ENCODE measurements at regions not wholly inside any gene's neighbourhood (a gene's known extent, or its start where the extent isn't known, plus 50 kb on each side); places are given as distances from the start of the nearest gene placed in this dataset.
"Not testable (repeated sequence)": the region's sequence is repeated elsewhere in the genome, so short reads cannot be mapped to it uniquely, and the experiment has no call there.

- peaks cover 4% of the 10 kb centered on the region for H3K4me1 ChIP-seq (ENCODE audit: control insufficient read depth, insufficient read depth, low read length, unreplicated experiment)
- no peak overlapping the region for H2AFZ ChIP-seq (ENCODE audit: low read length, unreplicated experiment)
- H3K79me2 ChIP-seq (ENCODE audit: control insufficient read depth, insufficient read depth, low read length, unreplicated experiment) = no peaks in the 10 kb centered on the region
- H3K4me3 ChIP-seq (ENCODE audit: low read depth, low read length) = no peak overlapping the region
- H3K27ac ChIP-seq (ENCODE audit: low read depth, low read length) = no peak overlapping the region
- H3K27me3 ChIP-seq (ENCODE audit: insufficient read depth, low read length) = no peaks in the 10 kb centered on the region
- H3K36me3 ChIP-seq (ENCODE audit: insufficient read depth, low read length) = no peaks in the 10 kb centered on the region
Observed at GRCh38 chr5:82735160-82735789, 341.9 kb downstream of the TMEM167A start.

- H3K4me1 ChIP-seq (ENCODE audit: control insufficient read depth, insufficient read depth, low read length, unreplicated experiment) = peaks cover 4% of the 10 kb centered on the region
- no peaks in the 10 kb centered on the region for H3K36me3 ChIP-seq (ENCODE audit: insufficient read depth, low read length)
- H3K4me3 ChIP-seq (ENCODE audit: low read depth, low read length) = no peak overlapping the region
- no peak overlapping the region for H2AFZ ChIP-seq (ENCODE audit: low read length, unreplicated experiment)
- no peak overlapping the region for H3K27ac ChIP-seq (ENCODE audit: low read depth, low read length)
- no peaks in the 10 kb centered on the region for H3K79me2 ChIP-seq (ENCODE audit: control insufficient read depth, insufficient read depth, low read length, unreplicated experiment)
- no peaks in the 10 kb centered on the region for H3K27me3 ChIP-seq (ENCODE audit: insufficient read depth, low read length)
Observed at GRCh38 chr5:82734347-82734746, 342.8 kb downstream of the TMEM167A start.

GRCh38 chr5:82730913-82731312, 346.3 kb downstream of the TMEM167A start:
- no peaks in the 10 kb centered on the region for H3K27me3 ChIP-seq (ENCODE audit: insufficient read depth, low read length)
- no peaks in the 10 kb centered on the region for H3K79me2 ChIP-seq (ENCODE audit: control insufficient read depth, insufficient read depth, low read length, unreplicated experiment)
- peaks cover 4% of the 10 kb centered on the region for H3K4me1 ChIP-seq (ENCODE audit: control insufficient read depth, insufficient read depth, low read length, unreplicated experiment)
- no peak overlapping the region for H3K4me3 ChIP-seq (ENCODE audit: low read depth, low read length)
- no peak overlapping the region for H3K27ac ChIP-seq (ENCODE audit: low read depth, low read length)
- no peaks in the 10 kb centered on the region for H3K36me3 ChIP-seq (ENCODE audit: insufficient read depth, low read length)
- no peak overlapping the region for H2AFZ ChIP-seq (ENCODE audit: low read length, unreplicated experiment)

- Histone ChIP-seq H2AFZ (ENCODE audit: low read length, unreplicated experiment) (no peak overlapping the region), H3K4me3 (ENCODE audit: low read depth, low read length) (no peak overlapping the region), H3K79me2 (ENCODE audit: control insufficient read depth, insufficient read depth, low read length, unreplicated experiment) (no peaks in the 10 kb centered on the region), H3K27me3 (ENCODE audit: insufficient read depth, low read length) (no peaks in the 10 kb centered on the region), H3K27ac (ENCODE audit: low read depth, low read length) (no peak overlapping the region), H3K36me3 (ENCODE audit: insufficient read depth, low read length) (no peaks in the 10 kb centered on the region), H3K4me1 (ENCODE audit: control insufficient read depth, insufficient read depth, low read length, unreplicated experiment) (no peaks in the 10 kb centered on the region)
Observed at GRCh38 chr5:82728926-82729702, 348.1 kb downstream of the TMEM167A start.

GRCh38 chr5:82723168-82723567, 354.0 kb downstream of the TMEM167A start:
- no peak overlapping the region for H3K27ac ChIP-seq (ENCODE audit: low read depth, low read length)
- H3K79me2 ChIP-seq (ENCODE audit: control insufficient read depth, insufficient read depth, low read length, unreplicated experiment) = no peaks in the 10 kb centered on the region
- no peaks in the 10 kb centered on the region for H3K27me3 ChIP-seq (ENCODE audit: insufficient read depth, low read length)
- no peak overlapping the region for H3K4me3 ChIP-seq (ENCODE audit: low read depth, low read length)
- H2AFZ ChIP-seq (ENCODE audit: low read length, unreplicated experiment) = no peak overlapping the region
- no peaks in the 10 kb centered on the region for H3K4me1 ChIP-seq (ENCODE audit: control insufficient read depth, insufficient read depth, low read length, unreplicated experiment)
- H3K36me3 ChIP-seq (ENCODE audit: insufficient read depth, low read length) = no peaks in the 10 kb centered on the region

GRCh38 chr5:82721087-82721410, 356.1 kb downstream of the TMEM167A start:
- no peaks in the 10 kb centered on the region for H3K4me1 ChIP-seq (ENCODE audit: control insufficient read depth, insufficient read depth, low read length, unreplicated experiment)
- no peak overlapping the region for H3K4me3 ChIP-seq (ENCODE audit: low read depth, low read length)
- H3K27me3 ChIP-seq (ENCODE audit: insufficient read depth, low read length) = no peaks in the 10 kb centered on the region
- H3K27ac ChIP-seq (ENCODE audit: low read depth, low read length) = no peak overlapping the region
- no peaks in the 10 kb centered on the region for H3K36me3 ChIP-seq (ENCODE audit: insufficient read depth, low read length)
- H3K79me2 ChIP-seq (ENCODE audit: control insufficient read depth, insufficient read depth, low read length, unreplicated experiment) = no peaks in the 10 kb centered on the region
- no peak overlapping the region for H2AFZ ChIP-seq (ENCODE audit: low read length, unreplicated experiment)

GRCh38 chr5:82720213-82721086, 356.7 kb downstream of the TMEM167A start:
- H2AFZ ChIP-seq (ENCODE audit: low read length, unreplicated experiment) = no peak overlapping the region
- H3K4me3 ChIP-seq (ENCODE audit: low read depth, low read length) = no peak overlapping the region
- no peaks in the 10 kb centered on the region for H3K79me2 ChIP-seq (ENCODE audit: control insufficient read depth, insufficient read depth, low read length, unreplicated experiment)
- H3K36me3 ChIP-seq (ENCODE audit: insufficient read depth, low read length) = no peaks in the 10 kb centered on the region
- H3K27me3 ChIP-seq (ENCODE audit: insufficient read depth, low read length) = no peaks in the 10 kb centered on the region
- H3K4me1 ChIP-seq (ENCODE audit: control insufficient read depth, insufficient read depth, low read length, unreplicated experiment) = no peaks in the 10 kb centered on the region
- no peak overlapping the region for H3K27ac ChIP-seq (ENCODE audit: low read depth, low read length)

- H3K27ac ChIP-seq (ENCODE audit: low read depth, low read length) = no peak overlapping the region
Observed at GRCh38 chr5:82719368-82719767, 357.8 kb downstream of the TMEM167A start.

GRCh38 chr5:82717738-82718137, 359.5 kb downstream of the TMEM167A start:
- no peaks in the 10 kb centered on the region for H3K27me3 ChIP-seq (ENCODE audit: insufficient read depth, low read length)
- no peak overlapping the region for H3K27ac ChIP-seq (ENCODE audit: low read depth, low read length)
- H3K4me1 ChIP-seq (ENCODE audit: control insufficient read depth, insufficient read depth, low read length, unreplicated experiment) = no peaks in the 10 kb centered on the region
- H3K79me2 ChIP-seq (ENCODE audit: control insufficient read depth, insufficient read depth, low read length, unreplicated experiment) = no peaks in the 10 kb centered on the region
- no peaks in the 10 kb centered on the region for H3K36me3 ChIP-seq (ENCODE audit: insufficient read depth, low read length)
- no peak overlapping the region for H3K4me3 ChIP-seq (ENCODE audit: low read depth, low read length)
- no peak overlapping the region for H2AFZ ChIP-seq (ENCODE audit: low read length, unreplicated experiment)

More at GRCh38 chr5:82719368-82719767, 357.8 kb downstream of the TMEM167A start:
- Histone ChIP-seq H3K4me3 (ENCODE audit: low read depth, low read length) (no peak overlapping the region), H3K27me3 (ENCODE audit: insufficient read depth, low read length) (no peaks in the 10 kb centered on the region), H3K36me3 (ENCODE audit: insufficient read depth, low read length) (no peaks in the 10 kb centered on the region), H2AFZ (ENCODE audit: low read length, unreplicated experiment) (no peak overlapping the region), H3K4me1 (ENCODE audit: control insufficient read depth, insufficient read depth, low read length, unreplicated experiment) (no peaks in the 10 kb centered on the region), H3K79me2 (ENCODE audit: control insufficient read depth, insufficient read depth, low read length, unreplicated experiment) (no peaks in the 10 kb centered on the region)

GRCh38 chr5:82714732-82715131, 362.5 kb downstream of the TMEM167A start:
- H3K4me3 ChIP-seq (ENCODE audit: low read depth, low read length); H3K79me2 ChIP-seq (ENCODE audit: control insufficient read depth, insufficient read depth, low read length, unreplicated experiment); H3K36me3 ChIP-seq (ENCODE audit: insufficient read depth, low read length); H3K27ac ChIP-seq (ENCODE audit: low read depth, low read length); H3K4me1 ChIP-seq (ENCODE audit: control insufficient read depth, insufficient read depth, low read length, unreplicated experiment); H3K27me3 ChIP-seq (ENCODE audit: insufficient read depth, low read length); H2AFZ ChIP-seq (ENCODE audit: low read length, unreplicated experiment): not testable (repeated sequence)

All from ACC112 (cell line).